Astrocyte (in vitro differentiated cells and primary cell): ENCODE measurements at regions not wholly inside any gene's neighbourhood (a gene's known extent, or its start where the extent isn't known, plus 50 kb on each side); places are given as distances from the start of the nearest gene placed in this dataset.

Experiments
- DNase-seq: peaks from one replicate; pipeline ENCODE4 v3.0.0-alpha.2; 2010; ENCODE audit warnings: low read depth
- FAIRE-seq: peaks from 2 replicates; lab custom pipeline; 2011; peaks lifted over from hg19 to GRCh38; lab: Jason Lieb, UNC
- H2AFZ ChIP-seq: 2 replicates; pipeline ENCODE4 v1.6.0; 2012; ENCODE audit warnings: low read depth, low read length, inconsistent platforms
- H3K27ac ChIP-seq: 2 replicates; pipeline ENCODE4 v1.5.1; 2011; ENCODE audit warnings: low read depth, low read length, inconsistent platforms
- H3K27me3 ChIP-seq: 2 replicates; pipeline ENCODE4 v1.6.0; 2011; ENCODE audit warnings: low read length, inconsistent platforms; ENCODE audit not compliant: insufficient read depth
- H3K36me3 ChIP-seq: 2 replicates; pipeline ENCODE4 v1.5.1; 2011; ENCODE audit warnings: low read length, inconsistent platforms; ENCODE audit not compliant: insufficient read depth
- H3K4me1 ChIP-seq: 2 replicates; pipeline ENCODE4 v1.5.1; 2011; ENCODE audit warnings: low read length, inconsistent platforms; ENCODE audit not compliant: insufficient read depth
- H3K4me2 ChIP-seq: 2 replicates; pipeline ENCODE4 v1.6.0; 2012; ENCODE audit warnings: low read length, inconsistent platforms
- H3K4me3 ChIP-seq: 2 replicates; pipeline ENCODE4 v1.5.1; 2011; ENCODE audit warnings: low read depth, mild to moderate bottlenecking, low read length, inconsistent platforms; ENCODE audit not compliant: insufficient read depth
- H3K79me2 ChIP-seq: 2 replicates; pipeline ENCODE4 v1.6.0; 2012; ENCODE audit warnings: mild to moderate bottlenecking, low read length, inconsistent platforms; ENCODE audit not compliant: insufficient read depth
- H3K9ac ChIP-seq: 2 replicates; pipeline ENCODE4 v1.6.0; 2012; ENCODE audit warnings: mild to moderate bottlenecking, low read length, inconsistent platforms
- H3K9me3 ChIP-seq: 2 replicates; pipeline ENCODE4 v1.5.1; 2012; ENCODE audit warnings: low read depth, mild to moderate bottlenecking, low read length, inconsistent platforms; ENCODE audit not compliant: insufficient read depth
- H4K20me1 ChIP-seq: 2 replicates; pipeline ENCODE4 v1.6.0; 2012; ENCODE audit warnings: low read length, inconsistent platforms; ENCODE audit not compliant: insufficient read depth
- H3K27ac Mint-ChIP-seq: one replicate; pipeline ENCODE4 v1.8.0; 2021; ENCODE audit warnings: mild to moderate bottlenecking, mixed read lengths; ENCODE audit not compliant: unreplicated experiment
- H3K27me3 Mint-ChIP-seq: one replicate; pipeline ENCODE4 v1.8.0; 2021; ENCODE audit warnings: low read depth, mixed read lengths; ENCODE audit not compliant: unreplicated experiment
- H3K36me3 Mint-ChIP-seq: one replicate; pipeline ENCODE4 v1.8.0; 2021; ENCODE audit warnings: low read depth, mixed read lengths; ENCODE audit not compliant: unreplicated experiment
- H3K4me1 Mint-ChIP-seq: one replicate; pipeline ENCODE4 v1.8.0; 2021; ENCODE audit warnings: low read depth, mixed read lengths; ENCODE audit not compliant: unreplicated experiment
- H3K4me3 Mint-ChIP-seq: one replicate; pipeline ENCODE4 v1.8.0; 2021; ENCODE audit warnings: mild to moderate bottlenecking, moderate library complexity, mixed read lengths; ENCODE audit not compliant: unreplicated experiment
- H3K9me3 Mint-ChIP-seq: one replicate; pipeline ENCODE4 v1.8.0; 2021; ENCODE audit warnings: mild to moderate bottlenecking, mixed read lengths; ENCODE audit not compliant: unreplicated experiment
- CTCF ChIP-seq: IDR thresholded peaks from 2 replicates; pipeline ENCODE4 v1.5.1; 2011; ENCODE audit warnings: low read depth, mild to moderate bottlenecking, inconsistent platforms, low read length, moderate library complexity; ENCODE audit not compliant: insufficient read depth
- EZH2 ChIP-seq: IDR thresholded peaks from 2 replicates; pipeline ENCODE4 v1.6.1; 2012; ENCODE audit warnings: mild to moderate bottlenecking, low read length, inconsistent platforms; ENCODE audit not compliant: insufficient read depth

GRCh38 chr1:38454236-38454635 is 405.3 kb downstream of the RRAGC start:
- Histone ChIP-seq H3K79me2 (no peaks in the 10 kb centered on the region), H3K4me3 (no peak overlapping the region), H2AFZ (no peak overlapping the region), H3K9me3 (no peaks in the 10 kb centered on the region), H3K9ac (no peak overlapping the region), H4K20me1 (no peaks in the 10 kb centered on the region), H3K4me2 (no peak overlapping the region), H3K27me3 (peaks cover 2% of the 10 kb centered on the region), H3K4me1 (peaks cover 49% of the 10 kb centered on the region), H3K27ac (no peak overlapping the region), H3K36me3 (no peaks in the 10 kb centered on the region)
- Mint-ChIP-seq H3K4me3 (no peak overlapping the region), H3K4me1 (peaks cover 38% of the 10 kb centered on the region), H3K27me3 (peaks cover 14% of the 10 kb centered on the region), H3K27ac (no peak overlapping the region), H3K36me3 (peaks cover 3% of the 10 kb centered on the region), H3K9me3 (peaks cover 5% of the 10 kb centered on the region)
- FAIRE-seq (no peak), DNase-seq (no peak)
- TF ChIP-seq EZH2, result no peak
- TF ChIP-seq CTCF, result no peak

- peak overlapping the region; percentile 88 for H3K27ac Mint-ChIP-seq
- H3K4me2 ChIP-seq, result peak overlapping the region; percentile 68
- H2AFZ ChIP-seq, result peak overlapping the region; percentile 35
- H3K9ac ChIP-seq, result no peak overlapping the region
- peaks cover 3% of the 10 kb centered on the region for H3K36me3 Mint-ChIP-seq
- H3K4me1 ChIP-seq, result peaks cover 49% of the 10 kb centered on the region
- TF ChIP-seq CTCF (no peak), EZH2 (no peak)
- H3K36me3 ChIP-seq, result no peaks in the 10 kb centered on the region
- peaks cover 7% of the 10 kb centered on the region for H3K27me3 Mint-ChIP-seq
- DNase-seq, result no peak
- H4K20me1 ChIP-seq, result no peaks in the 10 kb centered on the region
- FAIRE-seq, result no peak
- H3K27me3 ChIP-seq, result no peaks in the 10 kb centered on the region
- H3K9me3 Mint-ChIP-seq, result peaks cover 5% of the 10 kb centered on the region
- peaks cover 38% of the 10 kb centered on the region for H3K4me1 Mint-ChIP-seq
- no peak overlapping the region for H3K4me3 ChIP-seq
- H3K27ac ChIP-seq, result peak overlapping the region; percentile 58
- H3K9me3 ChIP-seq, result no peaks in the 10 kb centered on the region
- H3K4me3 Mint-ChIP-seq, result no peak overlapping the region
- no peaks in the 10 kb centered on the region for H3K79me2 ChIP-seq
These were observed 405.7 kb upstream of the POU3F1 start for GRCh38 chr1:38452246-38452645.

- Histone ChIP-seq H3K4me2 (peak overlapping the region; percentile 68), H3K27ac (peak overlapping the region; percentile 82), H3K4me3 (no peak overlapping the region), H3K27me3 (no peaks in the 10 kb centered on the region), H2AFZ (peak overlapping the region; percentile 35), H3K4me1 (peaks cover 49% of the 10 kb centered on the region), H4K20me1 (no peaks in the 10 kb centered on the region), H3K9ac (peak overlapping the region; percentile 59), H3K9me3 (no peaks in the 10 kb centered on the region), H3K36me3 (no peaks in the 10 kb centered on the region), H3K79me2 (no peaks in the 10 kb centered on the region)
- TF ChIP-seq CTCF, result no peak
- TF ChIP-seq EZH2, result no peak
- Mint-ChIP-seq H3K27me3 (peaks cover 5% of the 10 kb centered on the region), H3K4me1 (peaks cover 38% of the 10 kb centered on the region), H3K4me3 (no peak overlapping the region), H3K36me3 (peaks cover 3% of the 10 kb centered on the region), H3K27ac (peak overlapping the region; percentile 88), H3K9me3 (peaks cover 4% of the 10 kb centered on the region)
- DNase-seq (peak; percentile 81), FAIRE-seq (peak; percentile 78)
These were observed 405.0 kb upstream of the POU3F1 start for GRCh38 chr1:38451541-38451993.
